Caco-2 (cell line): ENCODE measurements at regions not wholly inside any gene's neighbourhood (a gene's known extent, or its start where the extent isn't known, plus 50 kb on each side); places are given as distances from the start of the nearest gene placed in this dataset.
A peak's percentile ranks its signal among the peaks of the same experiment; 100 is the strongest.
"Not testable (repeated sequence)": the region's sequence is repeated elsewhere in the genome, so short reads cannot be mapped to it uniquely, and the experiment has no call there.

ENCODE experiments used
- BruUV-seq: library from RNA; stranded (reverse); fragments of 400-500 nt; replicated peaks from 2 replicates; lab custom pipeline; 2021; lab: Mats Ljungman, UMichigan
- CTCF ChIA-PET: fragments of 300-600 bp; sonication (Branson Sonifier 250); formaldehyde crosslinking; loops from one replicate; lab custom pipeline; 2022; ENCODE audit warnings: antibody characterized with exemption; lab: Charles Lee
- POLR2A ChIA-PET: fragments of 300-600 bp; sonication (Branson Sonifier 250); formaldehyde crosslinking; loops from one replicate; lab custom pipeline; 2022; ENCODE audit warnings: antibody characterized with exemption; lab: Charles Lee
- DNase-seq, 2 experiments: peaks; one replicate each; pipeline versions ENCODE4 v3.0.0 to v3.0.0-alpha.2; 2020 to 2022
- H3K27me3 ChIP-seq: replicated peaks from 2 replicates; pipeline ENCODE4 v1.6.0; 2011; ENCODE audit warnings: low read length; ENCODE audit not compliant: control insufficient read depth, insufficient read depth
- H3K36me3 ChIP-seq: 2 replicates; pipeline ENCODE4 v1.5.1; 2011; ENCODE audit warnings: low read length; ENCODE audit not compliant: control insufficient read depth, insufficient read depth
- H3K4me1 ChIP-seq: fragments of 250-450 bp; sonication (Bioruptor Pico); 2 replicates; pipeline ENCODE4 v1.5.1; 2020; ENCODE audit warnings: mild to moderate bottlenecking
- H3K4me3 ChIP-seq: 2 replicates; pipeline ENCODE4 v1.5.1; 2011; ENCODE audit warnings: low read depth, mild to moderate bottlenecking, control low read depth, low read length
- H3K9me3 ChIP-seq: fragments of 250-450 bp; sonication (Bioruptor Pico); 2 replicates; pipeline ENCODE4 v1.5.1; 2020; ENCODE audit warnings: mild to moderate bottlenecking, moderate library complexity
- H3K27ac Mint-ChIP-seq: one replicate; pipeline ENCODE4 v1.8.0; 2022; ENCODE audit warnings: mixed read lengths; ENCODE audit not compliant: unreplicated experiment
- H3K27me3 Mint-ChIP-seq: one replicate; pipeline ENCODE4 v1.8.0; 2022; ENCODE audit warnings: mixed read lengths; ENCODE audit not compliant: insufficient read depth, unreplicated experiment
- H3K36me3 Mint-ChIP-seq: one replicate; pipeline ENCODE4 v1.8.0; 2022; ENCODE audit warnings: mild to moderate bottlenecking, mixed read lengths; ENCODE audit not compliant: insufficient read depth, unreplicated experiment
- H3K4me1 Mint-ChIP-seq: one replicate; pipeline ENCODE4 v1.8.0; 2022; ENCODE audit warnings: low read depth, mixed read lengths; ENCODE audit not compliant: unreplicated experiment
- H3K4me3 Mint-ChIP-seq: one replicate; pipeline ENCODE4 v1.8.0; 2022; ENCODE audit warnings: mild to moderate bottlenecking, moderate library complexity, mixed read lengths; ENCODE audit not compliant: unreplicated experiment
- H3K9me3 Mint-ChIP-seq: one replicate; pipeline ENCODE4 v1.8.0; 2022; ENCODE audit warnings: mixed read lengths; ENCODE audit not compliant: unreplicated experiment
- CTCF ChIP-seq, 2 experiments: fragments of 200-600 bp in 1 of 2; IDR thresholded peaks; 1 replicate in 1 of 2; 2 replicates in 1 of 2; pipeline versions ENCODE4 v1.5.1 to v1.8.0; 2011 to 2022; ENCODE audit warnings: antibody characterized with exemption in 1 of 2, control low read depth in 1 of 2, inconsistent platforms in 1 of 2, low read depth in 1 of 2, low read length in 1 of 2, mild to moderate bottlenecking in 1 of 2, moderate library complexity in 1 of 2; ENCODE audit not compliant: insufficient read depth in 1 of 2, severe bottlenecking in 1 of 2, unreplicated experiment in 1 of 2
- intact Hi-C: fragments of 100-400 bp; cut with micrococcal nuclease; formaldehyde crosslinking; loops from one replicate; pipeline ENCODE4 v1.10.0; 2022; ENCODE audit not compliant: unreplicated experiment

DNA sequence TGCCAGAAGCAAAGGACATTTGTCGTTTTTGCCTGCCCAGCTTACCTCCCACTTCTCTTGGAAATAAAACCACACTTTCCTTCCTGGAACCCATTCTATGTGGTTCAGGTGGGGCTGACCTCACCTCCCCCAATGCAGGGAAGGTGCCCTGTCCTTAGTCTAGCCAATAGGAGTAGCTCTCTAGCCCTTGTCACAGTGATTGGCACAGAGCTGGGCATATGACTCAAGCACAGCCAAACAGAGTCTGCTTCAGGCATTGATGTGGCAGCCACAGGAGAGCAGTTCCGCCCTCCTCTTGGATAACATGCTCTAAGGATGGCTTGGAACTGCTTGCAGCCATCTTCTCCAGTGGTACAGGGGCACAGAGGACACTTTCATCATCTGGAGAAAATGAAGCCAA, 134.0 kb downstream of the LRIG2 start:
- CTCF ChIA-PET = interaction anchor here (0.7 to 1.5 kb wide), 2 partner anchors 10 to 12 kb away, joined by 4 to 7 read pairs; no protein-coding TSS in a partner anchor
- H3K4me3 Mint-ChIP-seq = peak overlapping the region; percentile 49
- intact Hi-C loops = loop anchor here (2.0 to 5.0 kb wide), 3 partner anchors 14 to 115 kb away; no protein-coding TSS in a partner anchor
- H3K27me3 Mint-ChIP-seq = no peaks in the 10 kb centered on the region
- no peaks in the 10 kb centered on the region for H3K9me3 ChIP-seq
- no TSS peak for BruUV-seq
- POLR2A ChIA-PET = no interaction called here
- no peak overlapping the region for H3K4me3 ChIP-seq
- H3K27me3 ChIP-seq = no peaks in the 10 kb centered on the region
- peak overlapping the region; percentile 84 for H3K27ac Mint-ChIP-seq
- H3K36me3 Mint-ChIP-seq = peaks cover 12% of the 10 kb centered on the region
- peaks cover 45% of the 10 kb centered on the region for H3K4me1 Mint-ChIP-seq
- H3K9me3 Mint-ChIP-seq = no peaks in the 10 kb centered on the region
- no peaks in the 10 kb centered on the region for H3K36me3 ChIP-seq
- no peak for TF ChIP-seq CTCF (IDR thresholded peaks at IDR 0.05; ENCODE audit: insufficient read depth in 1 of 2, low read depth in 1 of 2, low read length in 1 of 2, severe bottlenecking in 1 of 2, unreplicated experiment in 1 of 2)
- DNase-seq = peak; percentile 30 to 56
- H3K4me1 ChIP-seq = peaks cover 56% of the 10 kb centered on the region

DNA sequence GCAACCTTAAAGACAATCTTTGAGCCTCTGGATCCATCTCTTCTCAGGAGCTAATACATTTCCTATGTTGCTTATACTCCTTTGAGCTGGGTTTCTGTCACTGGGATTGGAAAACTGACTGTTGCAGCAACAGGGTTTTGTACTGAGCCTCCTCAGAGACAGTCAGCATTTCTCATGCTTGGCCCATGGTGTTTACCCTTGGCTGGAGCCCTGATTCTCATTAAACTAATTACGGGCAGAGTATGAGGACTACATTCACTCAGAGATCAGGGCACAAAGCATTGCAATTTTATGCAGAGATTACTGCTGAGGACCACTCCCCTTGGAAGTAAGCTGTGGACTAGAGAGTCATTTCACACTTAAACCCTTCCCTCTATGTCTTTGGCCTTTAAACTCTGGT, 134.5 kb downstream of the LRIG2 start:
- intact Hi-C loops = loop anchor here (2.0 to 5.0 kb wide), 3 partner anchors 13 to 115 kb away; no protein-coding TSS in a partner anchor
- H3K4me3 ChIP-seq = no peak overlapping the region
- no peaks in the 10 kb centered on the region for H3K9me3 ChIP-seq
- ChIA-PET CTCF (interaction anchor here (0.7 to 1.5 kb wide), 2 partner anchors 10 to 12 kb away, joined by 4 to 7 read pairs; no protein-coding TSS in a partner anchor), POLR2A (no interaction called here)
- no peaks in the 10 kb centered on the region for H3K27me3 ChIP-seq
- Mint-ChIP-seq H3K4me3 (no peak overlapping the region), H3K27ac (peak overlapping the region; percentile 84), H3K4me1 (peaks cover 41% of the 10 kb centered on the region), H3K36me3 (peaks cover 8% of the 10 kb centered on the region), H3K9me3 (no peaks in the 10 kb centered on the region), H3K27me3 (no peaks in the 10 kb centered on the region)
- TF ChIP-seq CTCF (IDR thresholded peaks at IDR 0.05; ENCODE audit: insufficient read depth in 1 of 2, low read depth in 1 of 2, low read length in 1 of 2, severe bottlenecking in 1 of 2, unreplicated experiment in 1 of 2) = no peak
- no peak for DNase-seq
- no TSS peak for BruUV-seq
- peaks cover 56% of the 10 kb centered on the region for H3K4me1 ChIP-seq
- H3K36me3 ChIP-seq = no peaks in the 10 kb centered on the region

GRCh38 chr1:113208425-113208824, 135.4 kb downstream of the LRIG2 start:
- intact Hi-C loops = loop anchor here (5.0 kb wide), 2 partner anchors 34 to 114 kb away; no protein-coding TSS in a partner anchor
- peaks cover 40% of the 10 kb centered on the region for H3K4me1 Mint-ChIP-seq
- BruUV-seq, H3K9me3 ChIP-seq, H3K36me3 ChIP-seq, H3K36me3 Mint-ChIP-seq, H3K27me3 ChIP-seq, H3K27ac Mint-ChIP-seq, H3K9me3 Mint-ChIP-seq, CTCF ChIA-PET, DNase-seq, H3K4me3 ChIP-seq, H3K4me3 Mint-ChIP-seq, H3K27me3 Mint-ChIP-seq: not testable (repeated sequence)
- peaks cover 56% of the 10 kb centered on the region for H3K4me1 ChIP-seq
- POLR2A ChIA-PET = interaction anchor here (0.7 kb wide), 1 partner anchor 180 kb away, joined by 3 read pairs; no protein-coding TSS in a partner anchor
